Trophoblast cell (in vitro differentiated cells and primary cell): ENCODE measurements at regions not wholly inside any gene's neighbourhood (a gene's known extent, or its start where the extent isn't known, plus 50 kb on each side); places are given as distances from the start of the nearest gene placed in this dataset.

ENCODE experiments used
- DNase-seq, 2 donors: peaks; one replicate each; pipeline ENCODE4 v3.0.0-alpha.2; 2016
- H2AFZ ChIP-seq: 2 replicates; pipeline ENCODE4 v1.6.1; 2013; ENCODE audit warnings: low read length, moderate library complexity, mild to moderate bottlenecking; ENCODE audit not compliant: insufficient read depth, poor library complexity
- H2AK5ac ChIP-seq: 2 replicates; pipeline ENCODE4 v1.6.1; 2013; ENCODE audit warnings: mild to moderate bottlenecking, low read length
- H2BK120ac ChIP-seq: 2 replicates; pipeline ENCODE4 v1.6.1; 2013; ENCODE audit warnings: low read length, mild to moderate bottlenecking, moderate library complexity; ENCODE audit not compliant: insufficient read depth, poor library complexity
- H2BK12ac ChIP-seq: 2 replicates; pipeline ENCODE4 v1.6.1; 2013; ENCODE audit warnings: mild to moderate bottlenecking, low read length, moderate library complexity
- H2BK5ac ChIP-seq: 2 replicates; pipeline ENCODE4 v1.6.1; 2013; ENCODE audit warnings: low read length, low read depth, moderate library complexity, mild to moderate bottlenecking; ENCODE audit not compliant: poor library complexity
- H3K14ac ChIP-seq: 2 replicates; pipeline ENCODE4 v1.6.1; 2013; ENCODE audit warnings: mild to moderate bottlenecking, low read length
- H3K18ac ChIP-seq: 2 replicates; pipeline ENCODE4 v1.6.1; 2013; ENCODE audit warnings: mild to moderate bottlenecking, low read length
- H3K23ac ChIP-seq: 2 replicates; pipeline ENCODE4 v1.6.1; 2013; ENCODE audit warnings: low read length
- H3K27ac ChIP-seq: 2 replicates; pipeline ENCODE4 v1.5.1; 2013; ENCODE audit warnings: low read depth, mild to moderate bottlenecking, inconsistent platforms, low read length, moderate library complexity
- H3K27me3 ChIP-seq: 2 replicates; pipeline ENCODE4 v1.6.1; 2013; ENCODE audit warnings: inconsistent platforms, mild to moderate bottlenecking, low read length, moderate library complexity; ENCODE audit not compliant: insufficient read depth
- H3K36me3 ChIP-seq, 2 experiments: 1 replicate in 1 of 2; 2 replicates in 1 of 2; pipeline ENCODE4 v1.6.1; 2013; ENCODE audit warnings: low read length in 2 of 2, mild to moderate bottlenecking in 2 of 2, moderate library complexity in 1 of 2; ENCODE audit not compliant: insufficient read depth in 2 of 2, control insufficient read depth in 1 of 2
- H3K4ac ChIP-seq: 2 replicates; pipeline ENCODE4 v1.6.1; 2013; ENCODE audit warnings: low read depth, mild to moderate bottlenecking, low read length, moderate library complexity
- H3K4me1 ChIP-seq, 2 experiments: 1 replicate in 1 of 2; 2 replicates in 1 of 2; pipeline ENCODE4 v1.6.1; 2013; ENCODE audit warnings: low read length in 2 of 2, mild to moderate bottlenecking in 2 of 2, moderate library complexity in 1 of 2; ENCODE audit not compliant: insufficient read depth in 2 of 2, control insufficient read depth in 1 of 2
- H3K4me2 ChIP-seq: 2 replicates; pipeline ENCODE4 v1.6.1; 2013; ENCODE audit warnings: inconsistent platforms, mild to moderate bottlenecking, low read length, moderate library complexity
- H3K4me3 ChIP-seq: 2 replicates; pipeline ENCODE4 v1.5.1; 2013; ENCODE audit warnings: mild to moderate bottlenecking, low read depth, low read length, inconsistent platforms
- H3K79me1 ChIP-seq: one replicate; pipeline ENCODE4 v1.6.1; 2013; ENCODE audit warnings: low read length
- H3K79me2 ChIP-seq: 2 replicates; pipeline ENCODE4 v1.6.1; 2013; ENCODE audit warnings: low read length, mild to moderate bottlenecking; ENCODE audit not compliant: control insufficient read depth, insufficient read depth, poor library complexity
- H3K9ac ChIP-seq: 2 replicates; pipeline ENCODE4 v1.6.1; 2013; ENCODE audit warnings: mild to moderate bottlenecking, low read length
- H3K9me3 ChIP-seq: 2 replicates; pipeline ENCODE4 v1.6.1; 2013; ENCODE audit warnings: low read depth, mild to moderate bottlenecking, control low read depth, inconsistent platforms, low read length; ENCODE audit not compliant: insufficient read depth
- H4K12ac ChIP-seq: 2 replicates; pipeline ENCODE4 v1.6.1; 2013; ENCODE audit warnings: low read depth, mild to moderate bottlenecking, low read length, moderate library complexity
- H4K8ac ChIP-seq: 2 replicates; pipeline ENCODE4 v1.6.1; 2013; ENCODE audit warnings: low read depth, mild to moderate bottlenecking, low read length, moderate library complexity
- H4K91ac ChIP-seq: one replicate; pipeline ENCODE4 v1.6.1; 2013; ENCODE audit warnings: low read depth, mild to moderate bottlenecking, low read length, moderate library complexity
- WGBS: extraction: QIAGEN DNeasy Blood & Tissue Kit; methylation state at CpG from one replicate; pipeline ENCODE4 v1.1.7; 2013; ENCODE audit warnings: missing lambda C conversion rate; ENCODE audit not compliant: insufficient read length, insufficient coverage; ENCODE audit errors: extremely low coverage; 5-methylcytosine and 5-hydroxymethylcytosine counted together

DNA sequence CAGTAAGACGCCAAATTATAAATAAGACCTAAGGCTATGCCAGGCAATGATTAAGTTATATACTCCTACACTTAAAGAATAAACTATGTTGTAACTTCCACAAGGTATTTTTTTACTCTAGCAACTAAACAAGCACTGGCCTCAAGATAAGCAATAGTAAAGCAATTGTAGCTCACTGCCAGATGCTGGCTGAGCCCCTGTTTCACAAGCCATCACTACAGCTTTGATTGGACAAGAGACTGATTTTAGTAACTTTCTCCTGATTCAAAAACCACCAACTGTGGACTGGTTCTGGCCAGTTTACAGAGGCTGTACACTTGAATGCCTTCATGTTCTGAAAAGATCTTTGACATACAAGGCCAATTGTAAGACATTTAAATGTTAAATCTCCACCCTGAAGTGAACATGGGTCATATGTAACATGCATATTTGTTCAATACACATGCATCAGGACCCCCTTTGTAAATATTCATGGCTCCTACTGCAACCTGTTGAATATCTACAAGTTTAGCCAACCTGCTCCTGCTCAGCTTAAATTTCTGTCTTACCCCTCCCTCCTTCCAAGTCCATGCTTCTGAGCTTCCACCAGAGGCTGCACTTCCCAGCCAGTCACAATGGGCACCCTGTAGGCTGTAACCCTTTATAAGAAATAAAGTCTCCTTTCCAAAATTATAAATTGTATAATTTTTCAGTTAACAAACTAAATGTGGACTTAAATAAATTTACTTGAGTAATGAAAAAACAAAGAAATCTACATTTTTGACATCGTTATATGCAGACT, 423.6 kb downstream of the ANKRD50 start:
- DNase-seq, result no peak
- Histone ChIP-seq H2BK12ac (no peak overlapping the region), H3K9me3 (no peaks in the 10 kb centered on the region), H2BK120ac (no peak overlapping the region), H3K4ac (no peak overlapping the region), H3K27me3 (no peaks in the 10 kb centered on the region), H2BK5ac (no peak overlapping the region), H3K4me2 (no peak overlapping the region), H4K91ac (no peak overlapping the region), H3K4me3 (no peak overlapping the region), H3K14ac (no peak overlapping the region), H3K36me3 (no peaks in the 10 kb centered on the region), H3K18ac (no peak overlapping the region), H3K79me1 (peaks cover 2% of the 10 kb centered on the region), H3K23ac (no peak overlapping the region), H3K27ac (no peak overlapping the region), H3K79me2 (no peaks in the 10 kb centered on the region), H2AFZ (no peak overlapping the region), H4K12ac (no peak overlapping the region), H4K8ac (no peak overlapping the region), H3K9ac (no peak overlapping the region), H3K4me1 (no peaks in the 10 kb centered on the region), H2AK5ac (no peak overlapping the region)
- no CpG with 5 or more reads among the region's 2 CpGs for WGBS

DNA sequence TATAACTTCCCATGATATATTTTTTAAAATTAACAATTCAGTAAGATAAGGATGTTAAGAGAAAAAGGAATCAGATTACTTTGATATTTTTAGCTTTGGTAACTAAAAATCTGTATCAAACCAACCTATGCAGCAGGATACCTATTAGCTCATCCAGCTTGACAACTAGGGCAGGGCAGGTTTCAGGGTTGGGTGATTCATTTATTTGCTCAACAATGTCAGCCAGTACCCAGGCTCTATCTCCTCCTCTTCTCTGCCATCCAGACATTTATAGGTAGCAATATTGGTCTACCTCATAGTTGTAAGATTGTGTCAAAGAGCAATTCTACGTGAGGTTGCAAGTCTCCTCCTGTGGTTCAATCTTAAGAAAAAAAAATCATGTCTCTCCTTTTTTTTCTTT, 421.9 kb downstream of the ANKRD50 start:
- Histone ChIP-seq H3K23ac (no peak overlapping the region), H3K9ac (no peak overlapping the region), H2BK12ac (no peak overlapping the region), H3K14ac (no peak overlapping the region), H4K8ac (no peak overlapping the region), H4K91ac (no peak overlapping the region), H2BK120ac (no peak overlapping the region), H3K4me1 (no peaks in the 10 kb centered on the region), H3K79me1 (no peaks in the 10 kb centered on the region), H3K36me3 (no peaks in the 10 kb centered on the region), H2AFZ (no peak overlapping the region), H3K27ac (no peak overlapping the region), H3K18ac (no peak overlapping the region), H3K9me3 (no peaks in the 10 kb centered on the region), H3K27me3 (no peaks in the 10 kb centered on the region), H3K4me3 (no peak overlapping the region), H2BK5ac (no peak overlapping the region), H3K79me2 (no peaks in the 10 kb centered on the region), H3K4ac (no peak overlapping the region), H3K4me2 (no peak overlapping the region), H4K12ac (no peak overlapping the region), H2AK5ac (no peak overlapping the region)
- WGBS, result no CpG with 5 or more reads among the region's 1 CpG
- no peak for DNase-seq

DNA sequence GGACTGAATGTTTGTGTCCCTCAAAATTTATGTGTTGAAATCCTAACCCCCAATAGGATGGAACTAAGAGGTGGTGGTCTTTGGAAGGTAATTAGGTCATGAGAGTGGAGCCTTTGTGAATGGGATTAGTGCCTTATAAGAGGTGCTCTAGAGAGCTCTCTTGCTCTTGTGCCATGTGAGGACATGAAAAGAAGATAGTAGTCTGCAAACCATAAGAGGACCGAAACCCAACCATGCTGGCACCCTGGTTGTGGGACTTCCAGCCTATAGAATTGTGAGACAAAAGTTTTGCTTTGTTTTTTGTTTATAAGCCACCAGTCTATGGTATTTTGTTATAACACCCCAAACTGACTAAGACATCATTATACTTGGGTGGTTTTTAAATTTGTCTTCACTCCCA, 417.1 kb downstream of the ANKRD50 start:
- H3K4me3 ChIP-seq, result no peak overlapping the region
- H3K23ac ChIP-seq, result no peak overlapping the region
- no peak overlapping the region for H2AK5ac ChIP-seq
- H2BK5ac ChIP-seq, result no peak overlapping the region
- H3K4me2 ChIP-seq, result no peak overlapping the region
- no peak overlapping the region for H3K18ac ChIP-seq
- H3K14ac ChIP-seq, result no peak overlapping the region
- H2AFZ ChIP-seq, result no peak overlapping the region
- no peaks in the 10 kb centered on the region for H3K79me2 ChIP-seq
- no CpG with 5 or more reads among the region's 1 CpG for WGBS
- no peak overlapping the region for H3K9ac ChIP-seq
- no peaks in the 10 kb centered on the region for H3K36me3 ChIP-seq
- no peaks in the 10 kb centered on the region for H3K79me1 ChIP-seq
- no peak overlapping the region for H3K27ac ChIP-seq
- H3K4ac ChIP-seq, result no peak overlapping the region
- no peak overlapping the region for H2BK12ac ChIP-seq
- no peak overlapping the region for H4K8ac ChIP-seq
- no peak for DNase-seq
- H2BK120ac ChIP-seq, result no peak overlapping the region
- no peaks in the 10 kb centered on the region for H3K4me1 ChIP-seq
- no peaks in the 10 kb centered on the region for H3K9me3 ChIP-seq
- H3K27me3 ChIP-seq, result no peaks in the 10 kb centered on the region
- no peak overlapping the region for H4K12ac ChIP-seq
- H4K91ac ChIP-seq, result no peak overlapping the region

DNA sequence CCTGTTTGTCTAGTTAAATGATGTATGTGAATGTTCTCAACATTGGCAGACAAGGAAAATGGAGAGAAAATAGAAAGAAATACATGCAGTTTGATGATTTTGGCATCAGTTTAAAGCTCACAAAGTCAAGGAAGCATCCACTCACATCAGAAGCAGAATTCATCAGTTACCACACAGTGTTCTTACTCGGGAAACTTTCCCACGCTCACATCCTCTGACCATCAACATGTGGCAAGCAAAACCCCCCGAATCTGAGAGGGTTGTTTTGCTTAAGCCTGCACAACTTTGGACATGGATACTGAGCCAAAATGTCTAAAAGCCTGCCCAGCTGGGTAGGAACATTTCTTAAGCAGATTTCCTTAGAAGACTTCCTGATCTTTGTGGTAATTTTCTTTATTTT, 407.6 kb downstream of the ANKRD50 start:
- Histone ChIP-seq H3K4me2 (no peak overlapping the region), H3K4me3 (no peak overlapping the region), H3K9me3 (peaks cover 2% of the 10 kb centered on the region), H3K79me2 (no peaks in the 10 kb centered on the region), H2AK5ac (no peak overlapping the region), H3K14ac (no peak overlapping the region), H4K12ac (no peak overlapping the region), H2BK120ac (no peak overlapping the region), H3K18ac (no peak overlapping the region), H2BK12ac (no peak overlapping the region), H2AFZ (no peak overlapping the region), H3K27ac (no peak overlapping the region), H3K4me1 (no peaks in the 10 kb centered on the region), H3K79me1 (no peaks in the 10 kb centered on the region), H3K23ac (no peak overlapping the region), H2BK5ac (no peak overlapping the region), H4K8ac (no peak overlapping the region), H3K27me3 (no peaks in the 10 kb centered on the region), H3K9ac (no peak overlapping the region), H4K91ac (no peak overlapping the region), H3K36me3 (no peaks in the 10 kb centered on the region), H3K4ac (no peak overlapping the region)
- WGBS, result no CpG with 5 or more reads among the region's 3 CpGs
- no peak for DNase-seq
